GM18873 (cell line): ENCODE measurements at regions not wholly inside any gene's neighbourhood (a gene's known extent, or its start where the extent isn't known, plus 50 kb on each side); places are given as distances from the start of the nearest gene placed in this dataset.
"Not testable (repeated sequence)": the region's sequence is repeated elsewhere in the genome, so short reads cannot be mapped to it uniquely, and the experiment has no call there.

Experiments used
- ATAC-seq: cut with Tn5 transposase; IDR thresholded peaks from one replicate; pipeline ENCODE4 v1.9.1; 2021; ENCODE audit warnings: mild to moderate bottlenecking, moderate library complexity, moderate number of reproducible peaks; ENCODE audit not compliant: unreplicated experiment, low FRiP score

DNA sequence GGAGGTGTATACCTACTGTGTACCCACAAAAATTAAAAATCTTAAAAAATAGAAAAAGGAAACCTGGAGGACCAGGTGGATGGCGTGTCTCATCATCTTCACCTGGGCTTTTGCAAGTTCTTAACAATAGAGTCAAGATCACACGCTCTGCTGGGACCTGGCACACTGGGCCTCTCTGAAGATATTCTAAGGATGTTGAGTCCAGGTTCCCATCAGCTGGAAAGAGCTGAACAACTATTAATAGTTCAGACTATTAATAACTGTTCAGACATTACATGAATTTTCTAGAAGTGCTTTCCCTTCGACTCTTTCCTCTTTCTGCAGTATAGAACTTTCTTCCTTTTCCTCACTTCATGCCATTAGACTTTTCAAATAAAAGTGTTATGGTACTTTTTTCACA is 320.2 kb upstream of the IL12A start:
- ATAC-seq: no peak

DNA sequence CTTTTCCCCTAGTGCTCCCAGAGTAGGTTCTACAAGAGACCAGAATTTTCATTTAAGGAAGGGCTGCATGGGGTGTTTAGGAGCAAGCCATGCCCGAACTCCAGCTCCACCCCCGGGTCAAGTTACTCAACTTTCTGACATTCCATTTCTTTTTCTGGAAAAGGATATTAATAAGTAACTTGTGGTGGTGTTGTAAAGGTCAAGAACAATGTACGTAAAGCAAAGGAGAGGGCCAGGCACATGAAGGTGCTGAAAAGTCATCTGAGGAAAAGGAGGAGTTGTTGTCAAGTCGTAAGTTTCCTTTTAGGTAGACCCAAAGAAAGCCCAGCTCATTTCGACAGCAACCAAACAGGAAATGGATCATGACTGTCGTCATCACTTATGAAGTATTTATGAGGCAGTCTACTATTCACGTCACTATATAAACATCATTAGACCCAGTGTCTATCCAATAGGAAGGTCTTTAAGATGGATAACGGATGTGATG is 319.6 kb upstream of the IL12A start:
- ATAC-seq: no peak

DNA sequence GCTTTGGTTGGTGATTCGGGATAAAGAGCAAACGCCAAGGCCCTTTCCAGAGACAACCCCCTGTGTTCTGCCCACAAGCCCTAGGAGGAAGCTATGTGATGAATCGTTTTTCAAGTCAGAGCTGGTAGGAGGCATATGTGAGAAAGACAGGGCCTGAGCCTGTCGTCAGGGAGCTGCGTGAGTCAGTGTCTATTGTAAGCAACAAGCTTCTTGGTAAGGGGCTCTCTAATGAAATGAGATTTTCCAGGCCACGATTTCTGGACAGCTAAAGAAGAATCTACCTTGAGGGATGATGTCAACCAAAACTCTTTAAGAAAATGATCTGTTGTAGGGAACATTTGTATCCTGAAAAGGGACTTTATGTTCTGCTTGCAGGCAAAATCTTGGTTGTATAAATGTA is 318.9 kb upstream of the IL12A start:
- ATAC-seq: no peak

DNA sequence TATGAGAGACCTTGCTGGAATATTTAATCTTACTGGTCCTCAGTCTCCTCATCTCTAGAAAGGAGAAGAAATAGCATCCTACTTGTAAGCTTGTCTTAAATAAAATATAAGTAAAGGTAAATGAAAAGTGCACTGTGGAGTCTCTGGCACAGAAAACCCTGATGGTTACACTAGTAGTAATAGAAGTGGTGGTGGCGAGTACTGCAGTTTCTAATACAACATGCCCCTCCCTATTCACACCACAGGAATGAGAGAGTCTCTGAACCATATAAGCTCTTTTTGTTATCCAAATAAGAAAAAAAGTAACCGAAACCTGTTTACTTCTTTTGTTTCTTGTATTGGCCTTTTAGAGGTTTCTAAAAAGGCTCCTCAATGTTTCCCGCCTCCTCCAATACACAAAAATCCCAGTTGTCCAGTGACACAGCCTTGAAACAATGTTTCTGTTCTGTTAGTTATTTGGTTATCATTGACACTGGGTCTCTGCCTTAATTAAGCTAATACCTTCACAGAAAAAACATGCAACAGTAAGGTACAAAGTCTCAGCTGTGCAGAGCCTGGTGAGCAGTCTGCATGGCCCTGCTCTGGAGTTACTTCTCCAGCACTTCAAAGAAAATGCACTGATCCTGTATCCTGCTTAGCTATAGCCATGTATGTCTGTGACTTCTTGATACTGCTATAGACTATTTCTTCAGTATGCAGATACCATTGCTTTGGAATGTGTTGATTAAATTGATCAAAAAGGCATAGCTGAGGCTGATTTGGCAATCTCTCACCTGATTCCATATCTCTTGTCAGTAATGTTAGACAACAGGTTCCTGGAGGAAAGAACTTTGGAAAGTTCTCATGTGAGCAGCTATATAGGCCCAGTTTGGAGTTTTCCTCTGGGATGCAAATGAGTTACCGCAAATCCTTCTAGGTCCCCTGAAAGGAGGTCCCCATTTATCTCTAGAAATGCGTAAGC is 315.6 kb upstream of the IL12A start:
- no peak for ATAC-seq

DNA sequence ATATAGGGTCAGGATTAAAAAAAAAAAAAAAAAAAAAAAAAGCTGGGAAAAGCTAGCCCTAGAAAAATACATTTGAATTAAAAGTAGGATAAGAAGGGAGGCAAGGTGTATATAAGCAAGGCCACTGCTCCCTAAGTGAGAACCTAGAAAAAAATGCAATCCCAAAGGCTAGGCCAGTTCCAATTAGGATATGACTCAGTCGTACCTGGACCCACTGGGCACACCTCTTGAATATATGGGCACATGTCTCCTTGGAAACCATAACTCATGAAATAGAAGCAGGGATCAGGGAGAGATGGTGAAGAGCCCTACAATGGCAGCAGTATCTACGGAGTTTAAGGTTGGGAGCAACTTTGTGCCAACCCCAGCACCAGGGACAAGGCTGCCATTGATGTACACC is 314.1 kb upstream of the IL12A start:
- no peak for ATAC-seq

DNA sequence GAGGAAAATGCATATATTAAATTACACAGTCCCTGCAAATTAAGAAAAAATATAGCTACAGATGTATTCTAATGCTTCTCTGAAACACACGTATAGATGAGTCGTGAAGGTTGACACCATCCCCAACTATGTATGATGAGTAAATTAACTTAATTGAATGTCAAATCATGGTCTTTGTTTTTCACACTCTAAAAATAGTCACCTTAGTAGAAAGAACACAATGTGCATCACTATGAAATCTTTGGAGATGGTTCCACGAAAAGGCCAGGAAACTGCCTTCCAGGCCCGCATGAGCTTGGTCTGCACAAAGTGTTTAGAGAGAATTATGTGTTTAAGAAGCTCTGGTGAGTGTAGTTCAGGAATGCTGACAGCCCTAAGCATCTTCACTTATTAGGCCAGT is 313.4 kb upstream of the IL12A start:
- ATAC-seq: no peak

DNA sequence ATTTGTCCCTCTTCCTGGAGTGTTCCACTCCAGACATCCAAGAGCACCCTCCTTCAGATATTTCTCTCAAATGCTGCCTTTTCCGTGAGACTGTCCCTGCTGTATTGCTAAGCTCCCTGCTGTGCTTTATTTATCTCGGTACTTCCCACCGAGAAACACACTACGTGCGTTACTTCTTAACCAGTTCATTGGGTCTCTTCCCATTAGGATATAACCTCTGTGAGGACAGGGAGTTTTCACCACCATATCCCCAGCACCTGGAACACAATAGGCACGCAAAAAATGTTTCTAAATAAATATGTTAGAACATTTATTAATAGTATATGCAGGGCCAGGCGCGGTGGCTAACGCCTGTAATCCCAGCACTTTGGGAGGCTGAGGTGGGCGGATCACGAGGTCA is 308.7 kb upstream of the IL12A start:
- ATAC-seq: no peak

DNA sequence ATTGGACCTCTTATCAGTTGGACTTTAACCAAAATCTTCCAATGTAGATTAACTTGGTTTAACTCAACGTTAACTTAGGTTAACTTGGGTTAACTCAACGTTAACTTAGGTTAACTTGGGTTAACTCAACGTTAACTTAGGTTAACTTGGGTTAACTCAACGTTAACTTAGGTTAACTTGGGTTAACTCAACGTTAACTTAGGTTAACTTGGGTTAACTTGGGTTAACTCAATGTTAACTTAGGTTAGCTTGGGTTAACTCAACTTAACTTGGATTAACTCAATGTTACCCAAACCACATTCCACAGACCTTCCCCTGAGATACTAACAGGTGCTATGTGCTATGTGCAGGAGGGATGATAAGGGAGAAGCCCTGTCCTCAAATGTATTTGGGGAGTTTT is 306.9 kb upstream of the IL12A start:
- not testable (repeated sequence) for ATAC-seq

DNA sequence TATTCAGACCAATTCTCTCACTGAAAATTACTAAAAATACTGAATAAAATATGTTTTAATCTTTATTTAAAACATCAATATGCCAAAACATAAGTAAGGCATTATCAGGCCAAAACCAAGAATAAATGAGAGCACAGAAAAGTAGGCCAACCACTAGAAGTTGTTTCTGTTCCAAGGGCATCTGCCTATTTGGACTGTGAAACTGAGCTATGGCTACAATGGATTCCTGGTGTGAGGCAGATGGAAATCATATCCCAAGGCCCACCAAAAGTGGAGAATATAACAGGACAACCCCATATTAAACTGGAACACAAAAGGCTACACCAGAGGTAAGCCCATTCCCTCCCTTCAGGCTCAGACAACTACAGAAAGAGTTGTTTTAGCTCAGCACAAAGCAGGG is 302.8 kb upstream of the IL12A start:
- no peak for ATAC-seq

DNA sequence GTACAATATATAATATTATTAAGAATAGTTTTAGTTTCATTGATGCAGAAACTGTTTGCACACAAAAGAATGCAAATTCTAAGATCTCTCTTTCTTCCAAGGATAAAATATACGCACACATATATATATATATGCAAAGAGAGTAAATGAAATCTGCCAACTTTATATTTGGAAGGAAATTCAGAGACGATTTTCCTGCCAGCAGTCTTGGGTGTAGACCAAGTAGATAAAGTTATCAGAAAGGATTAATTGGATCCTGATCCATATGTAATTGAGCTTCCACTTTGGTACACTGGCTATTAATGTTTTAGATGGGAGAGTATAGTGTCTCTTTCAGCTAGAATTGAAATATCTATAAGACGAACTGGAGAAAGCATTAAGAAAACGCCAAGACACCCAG is 295.4 kb upstream of the IL12A start:
- no peak for ATAC-seq

DNA sequence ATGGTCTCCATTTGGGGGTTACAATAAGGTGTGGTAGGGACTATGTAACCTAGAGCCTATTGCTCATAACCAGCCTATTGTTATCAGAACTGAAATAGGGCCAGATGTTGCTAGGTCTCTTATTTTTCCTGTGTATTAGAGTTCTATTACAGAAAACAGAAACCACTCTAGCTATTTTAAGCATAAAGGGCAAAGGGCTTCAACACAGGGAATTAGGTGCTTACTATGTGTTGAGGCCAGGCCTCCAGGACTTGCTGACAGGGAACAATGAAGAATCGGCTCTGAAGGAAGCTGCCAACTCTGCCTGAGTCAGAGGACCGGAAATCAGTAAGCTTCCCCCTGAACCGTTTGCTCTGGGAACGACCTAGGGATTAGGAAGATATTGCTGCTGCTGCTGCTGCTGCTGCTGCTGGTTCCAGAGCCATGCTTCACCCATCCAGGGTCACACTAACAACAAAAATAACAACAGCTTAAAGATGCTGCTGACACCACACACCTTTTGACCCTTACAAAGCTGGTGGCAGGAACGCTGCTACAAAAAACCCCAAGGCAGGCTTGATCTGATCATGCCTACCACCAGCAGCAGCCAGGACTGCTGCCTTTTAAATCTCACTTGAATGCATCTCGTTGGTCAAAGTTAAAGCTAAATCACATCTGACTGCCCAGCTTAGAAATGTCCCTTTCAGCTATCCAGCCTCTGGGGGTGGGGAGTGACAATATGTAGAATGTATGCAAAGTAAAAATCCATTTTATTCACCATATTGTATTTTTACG is 276.9 kb upstream of the IL12A start:
- no peak for ATAC-seq

DNA sequence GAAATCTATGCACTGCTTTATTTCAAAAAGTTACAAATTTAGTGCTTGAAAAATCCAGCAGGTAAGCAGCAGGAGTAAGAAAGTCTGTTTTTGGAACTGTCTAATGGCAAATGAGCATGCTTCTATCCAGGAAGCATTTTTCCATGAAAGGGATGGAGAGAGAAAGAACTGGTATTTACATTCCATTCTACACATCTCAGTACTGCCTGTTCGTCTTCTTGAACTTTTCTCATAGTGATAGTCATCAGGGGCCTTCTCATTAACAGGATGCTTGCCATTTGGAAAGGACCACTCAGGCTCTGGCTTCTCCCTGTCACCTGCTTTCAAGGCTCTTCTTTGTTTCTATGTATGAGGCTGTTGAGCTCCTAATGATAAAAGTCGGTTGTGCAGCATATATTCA is 267.3 kb upstream of the IL12A start:
- no peak for ATAC-seq

DNA sequence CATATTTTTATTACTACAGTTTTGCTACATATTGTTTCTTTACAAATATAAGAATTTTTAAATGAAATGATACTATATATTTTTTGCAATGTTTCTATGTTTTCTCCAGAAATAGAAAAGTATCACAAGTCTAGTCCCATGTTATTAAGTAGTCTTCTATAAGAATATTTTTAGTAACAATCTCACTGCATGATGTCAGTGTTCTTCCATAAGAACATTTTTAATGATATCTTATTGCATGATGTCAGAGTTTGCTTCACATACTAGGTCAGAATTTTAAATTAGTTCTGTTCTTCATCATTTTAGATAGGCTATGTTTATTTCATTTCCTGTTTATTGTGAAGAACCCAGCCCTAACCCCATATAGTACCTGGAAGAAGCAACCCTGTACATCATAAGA is 265.3 kb upstream of the IL12A start:
- ATAC-seq: no peak

DNA sequence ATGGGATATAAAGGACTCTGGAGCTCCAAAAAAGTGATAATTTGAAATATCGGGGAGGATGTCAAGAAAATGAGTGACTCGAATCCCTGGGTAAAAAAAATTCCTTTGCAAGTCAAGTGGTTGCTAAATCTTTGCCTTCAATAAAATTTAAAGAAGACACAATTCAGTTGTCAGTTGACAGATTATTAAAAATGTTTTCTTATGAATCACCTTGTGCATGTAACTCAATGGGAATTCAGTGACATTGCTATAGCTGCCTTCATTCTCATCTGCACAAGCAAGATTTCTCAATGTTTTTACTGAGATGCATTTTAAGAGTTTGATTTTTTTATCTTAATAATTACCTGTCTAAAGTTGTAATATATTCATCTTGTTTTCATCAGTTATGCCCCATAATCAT is 264.0 kb upstream of the IL12A start:
- ATAC-seq: no peak

DNA sequence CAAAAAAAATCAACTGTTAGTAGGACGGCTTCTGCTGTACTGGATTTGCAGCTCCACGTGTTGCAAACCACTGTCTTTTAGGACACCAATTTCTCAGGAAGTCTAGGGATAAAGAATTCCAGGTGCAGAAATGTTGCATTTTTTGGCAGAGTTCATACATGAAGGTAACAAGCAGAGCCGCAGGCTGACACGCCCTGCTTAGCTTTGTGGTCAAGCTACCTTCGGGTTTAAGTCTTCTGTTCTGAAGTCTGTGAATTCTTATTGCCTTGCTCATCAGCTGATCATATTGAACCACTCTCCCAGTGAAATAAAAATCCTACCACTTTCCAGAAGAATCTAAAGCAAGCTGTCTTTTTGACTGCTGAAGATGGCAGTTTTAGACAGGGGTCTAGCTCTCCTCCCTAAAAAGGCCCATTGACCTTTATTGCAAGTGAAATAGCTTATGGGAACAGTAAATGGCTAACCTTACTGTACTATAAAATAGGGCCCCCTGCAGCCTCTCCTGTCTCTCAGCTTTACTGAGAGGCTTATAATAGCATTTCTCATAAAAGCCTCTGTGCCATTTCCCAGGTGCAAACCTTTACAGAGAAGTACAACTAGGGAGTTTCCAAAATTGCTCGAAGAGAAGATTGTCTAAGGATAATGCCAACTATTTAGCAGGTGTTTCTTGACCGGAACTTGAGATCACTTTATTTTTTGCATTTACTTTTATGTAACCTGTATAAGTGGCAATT is 262.2 kb upstream of the IL12A start:
- no peak for ATAC-seq

DNA sequence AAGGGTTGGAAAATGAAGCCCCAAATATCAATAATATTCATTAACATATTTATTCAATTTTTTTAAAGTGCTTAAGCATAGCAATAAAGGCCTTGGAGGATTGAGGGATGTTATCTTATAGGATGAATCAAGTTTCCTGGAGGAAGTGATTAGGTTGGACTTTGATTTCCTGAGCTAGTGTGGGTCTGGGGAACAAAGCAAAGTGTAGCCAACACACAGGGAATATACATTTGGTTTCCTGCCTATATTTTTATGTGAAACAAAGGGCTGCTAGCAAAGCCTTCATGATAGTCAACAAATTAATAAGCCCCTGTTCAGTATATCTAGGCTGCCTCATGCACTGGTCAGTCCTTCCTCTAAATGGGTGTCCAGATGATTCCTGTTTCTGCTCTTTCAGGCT is 261.1 kb upstream of the IL12A start:
- ATAC-seq: no peak

DNA sequence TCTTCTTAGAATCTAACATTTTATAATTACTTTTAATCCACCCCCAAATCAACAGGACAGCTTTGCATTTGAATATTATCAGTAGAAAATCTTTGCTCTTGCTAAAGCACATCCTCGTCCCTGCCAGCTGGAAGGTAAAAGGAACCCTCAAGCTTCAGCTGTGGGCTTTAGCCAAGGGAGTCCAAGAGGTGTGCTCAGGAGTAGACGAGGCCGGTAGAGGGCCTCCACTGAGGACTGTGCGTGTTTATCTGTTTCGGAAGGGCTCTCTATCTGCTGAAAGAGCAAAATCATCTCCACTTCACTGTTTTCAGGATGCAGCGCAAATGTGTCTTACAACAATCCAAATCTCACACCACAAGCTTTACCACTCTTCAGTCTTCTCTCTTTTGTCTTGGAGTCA is 257.4 kb upstream of the IL12A start:
- ATAC-seq: no peak

DNA sequence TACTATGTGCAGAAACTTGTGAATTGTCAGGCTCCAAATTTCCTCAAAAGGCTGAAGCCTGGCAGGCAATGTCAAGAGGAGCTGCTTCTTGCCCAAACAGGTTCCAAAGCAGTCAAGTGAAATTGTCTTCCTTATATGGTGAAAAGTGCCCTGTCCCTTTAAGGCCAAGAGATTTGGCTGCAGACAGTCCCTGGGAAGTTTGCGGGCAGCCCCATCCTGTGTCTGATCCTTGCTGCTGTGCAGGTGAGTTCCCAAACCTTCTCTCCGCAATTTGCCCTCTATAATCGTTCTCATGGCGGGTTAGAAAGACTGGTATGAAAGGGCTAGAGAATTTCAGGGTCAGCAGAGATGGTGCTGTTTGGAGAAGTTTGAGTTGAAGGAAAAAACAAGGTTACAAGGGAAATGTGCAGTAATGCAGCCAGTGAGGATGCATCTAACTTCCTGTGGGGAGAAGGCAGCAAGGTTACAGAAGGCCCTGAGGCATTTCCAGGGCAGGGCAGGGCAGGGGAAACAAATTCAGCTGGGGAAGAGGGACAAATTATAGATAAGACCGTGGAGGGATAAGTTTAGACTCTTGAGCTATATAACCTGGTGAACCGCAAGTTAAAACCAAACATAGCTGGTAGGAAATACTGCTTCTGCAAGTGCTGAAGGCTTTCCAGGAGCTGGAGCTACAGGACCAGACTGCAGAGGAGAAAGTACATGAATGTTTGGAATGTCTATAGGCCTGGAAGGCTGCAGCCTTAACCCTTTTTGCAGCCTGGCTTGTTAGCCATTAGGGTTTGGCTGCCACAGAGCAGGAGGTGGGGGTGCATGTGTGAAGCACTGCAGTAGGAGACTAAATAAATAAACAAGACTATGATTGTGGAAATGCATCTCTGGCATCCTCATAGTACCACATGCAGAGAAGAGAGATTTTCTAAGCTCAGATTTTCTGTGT is 256.2 kb upstream of the IL12A start:
- ATAC-seq: no peak

DNA sequence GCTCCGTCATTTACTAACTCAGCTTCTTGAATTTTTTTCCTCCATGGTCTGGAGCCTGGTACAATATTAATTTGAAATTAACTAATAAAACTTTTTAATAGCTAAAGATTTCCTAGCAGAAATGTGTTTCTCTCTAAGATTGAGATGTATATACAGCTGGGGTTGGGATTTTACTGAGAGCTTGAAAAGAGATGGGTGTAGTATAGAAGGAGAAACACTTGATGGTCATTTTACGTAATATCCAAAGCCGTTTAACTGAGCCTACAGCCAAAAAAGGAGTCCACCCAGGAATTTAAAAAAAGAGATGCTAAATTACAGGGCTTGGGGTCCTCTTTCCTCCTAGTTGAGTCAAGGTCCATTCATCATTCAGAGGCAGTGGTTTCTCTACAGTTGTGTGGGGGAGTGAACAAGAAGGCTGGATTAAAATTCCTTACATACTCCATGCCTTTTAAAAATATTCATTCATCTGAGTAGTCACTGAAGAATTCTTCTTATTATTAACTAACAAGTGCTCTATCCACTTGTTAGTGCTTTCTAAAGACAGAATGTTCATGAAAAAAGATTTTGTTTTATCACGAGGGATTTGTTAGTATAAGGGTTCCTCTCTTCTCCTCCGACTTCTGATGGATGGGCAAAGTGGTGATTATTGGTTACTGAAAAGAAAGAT is 255.3 kb upstream of the IL12A start:
- ATAC-seq: no peak
